ENCODE measurements at regions not wholly inside any gene's neighbourhood (a gene's known extent, or its start where the extent isn't known, plus 50 kb on each side); places are given as distances from the start of the nearest gene placed in this dataset.

DNA sequence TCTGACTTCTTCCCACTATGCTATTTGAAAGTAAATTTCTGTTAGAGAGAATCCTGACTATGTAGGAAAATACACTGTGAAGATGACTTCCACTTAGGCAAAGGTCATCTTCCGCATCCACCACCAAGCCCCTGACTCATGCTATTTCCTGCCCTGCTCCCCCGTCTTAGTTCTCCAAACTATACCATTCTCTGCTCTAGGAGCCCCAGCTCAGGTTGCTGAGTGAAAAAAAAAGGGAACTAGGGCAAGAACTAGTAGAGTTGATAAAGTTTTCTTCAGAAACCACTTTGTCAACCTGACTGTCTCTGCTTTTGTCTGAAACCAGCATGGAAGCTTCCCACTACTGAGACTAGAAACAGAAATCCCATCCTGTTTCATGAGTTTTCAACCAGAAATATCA, 96.9 kb downstream of the EVX1 start:
- TF ChIP-seq REST (IDR thresholded peaks at IDR 0.05; ENCODE audit: low read depth), result no peak
- no peak for TF ChIP-seq EZH2 (IDR thresholded peaks at IDR 0.05)
- TF ChIP-seq POLR2A (IDR thresholded peaks at IDR 0.05; ENCODE audit: borderline replicate concordance, extremely low read depth, insufficient read depth, insufficient read length), result no peak
- no peak for TF ChIP-seq TCF7L2 (IDR thresholded peaks at IDR 0.05; ENCODE audit: borderline replicate concordance, extremely low read depth, insufficient read depth, insufficient read length)
- TF ChIP-seq, protein P1, sequence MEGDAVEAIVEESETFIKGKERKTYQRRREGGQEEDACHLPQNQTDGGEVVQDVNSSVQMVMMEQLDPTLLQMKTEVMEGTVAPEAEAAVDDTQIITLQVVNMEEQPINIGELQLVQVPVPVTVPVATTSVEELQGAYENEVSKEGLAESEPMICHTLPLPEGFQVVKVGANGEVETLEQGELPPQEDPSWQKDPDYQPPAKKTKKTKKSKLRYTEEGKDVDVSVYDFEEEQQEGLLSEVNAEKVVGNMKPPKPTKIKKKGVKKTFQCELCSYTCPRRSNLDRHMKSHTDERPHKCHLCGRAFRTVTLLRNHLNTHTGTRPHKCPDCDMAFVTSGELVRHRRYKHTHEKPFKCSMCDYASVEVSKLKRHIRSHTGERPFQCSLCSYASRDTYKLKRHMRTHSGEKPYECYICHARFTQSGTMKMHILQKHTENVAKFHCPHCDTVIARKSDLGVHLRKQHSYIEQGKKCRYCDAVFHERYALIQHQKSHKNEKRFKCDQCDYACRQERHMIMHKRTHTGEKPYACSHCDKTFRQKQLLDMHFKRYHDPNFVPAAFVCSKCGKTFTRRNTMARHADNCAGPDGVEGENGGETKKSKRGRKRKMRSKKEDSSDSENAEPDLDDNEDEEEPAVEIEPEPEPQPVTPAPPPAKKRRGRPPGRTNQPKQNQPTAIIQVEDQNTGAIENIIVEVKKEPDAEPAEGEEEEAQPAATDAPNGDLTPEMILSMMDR (IDR thresholded peaks at IDR 0.05 in 2 of 3, conservative IDR thresholded peaks at IDR 0.05 in 1 of 3; ENCODE audit: borderline replicate concordance in 1 of 3, insufficient read depth in 1 of 3, low read depth in 2 of 3, low read length in 2 of 3), result no peak
- TF ChIP-seq MAX (IDR thresholded peaks at IDR 0.05), result no peak
- no peak for TF ChIP-seq CEBPB (IDR thresholded peaks at IDR 0.05; ENCODE audit: low read depth)
- no peak for TF ChIP-seq YY1 (IDR thresholded peaks at IDR 0.05; ENCODE audit: extremely low read depth, insufficient replicate concordance, low read depth, low read length)
